Vagina (tissue), 2 donors: ENCODE measurements at regions not wholly inside any gene's neighbourhood (a gene's known extent, or its start where the extent isn't known, plus 50 kb on each side); places are given as distances from the start of the nearest gene placed in this dataset.

Experiments
- DNase-seq, 2 donors: peaks; one replicate each; pipeline ENCODE4 v3.0.0-alpha.2; 2017; ENCODE audit errors: extremely low spot score in 2 of 2
- H3K27ac ChIP-seq: fragments of 200-600 bp; sonication (generic); one replicate; pipeline ENCODE4 v1.5.1; 2019
- H3K27me3 ChIP-seq: fragments of 200-600 bp; sonication (generic); one replicate; pipeline ENCODE4 v1.5.1; 2019
- H3K36me3 ChIP-seq, 2 donors: fragments of 200-600 bp; sonication (generic); one replicate each; pipeline ENCODE4 v1.5.1; 2017 to 2019
- H3K4me1 ChIP-seq: fragments of 200-600 bp; sonication (generic); one replicate; pipeline ENCODE4 v1.5.1; 2019
- H3K4me3 ChIP-seq, 2 donors: fragments of 200-600 bp; sonication (generic); 1 replicate in 1 of 2; 2 replicates in 1 of 2; pipeline ENCODE4 v1.5.1; 2016 to 2019
- H3K9me3 ChIP-seq: fragments of 200-600 bp; sonication (generic); one replicate; pipeline ENCODE4 v1.5.1; 2019
- POLR2A ChIP-seq, 2 donors: fragments of 450-650 bp; IDR thresholded peaks; one replicate each; pipeline ENCODE4 v1.6.1; 2017; ENCODE audit warnings: antibody characterized with exemption in 2 of 2, mild to moderate bottlenecking in 2 of 2, moderate library complexity in 2 of 2
- POLR2AphosphoS5 ChIP-seq, 2 donors: sonication (generic); formaldehyde crosslinking; IDR thresholded peaks; one replicate each; pipeline ENCODE4 v1.9.0; 2017; ENCODE audit warnings: antibody characterized with exemption in 2 of 2, mild to moderate bottlenecking in 2 of 2, low read depth in 1 of 2; ENCODE audit not compliant: insufficient read depth in 1 of 2
- intact Hi-C: fragments of 100-400 bp; cut with DNase I; formaldehyde crosslinking; loops from one replicate; pipeline ENCODE4 v1.15.1; 2023
- TF ChIP-seq, protein P1 (sequence below), 3 experiments: fragments of 450-650 bp in 2 of 3; fragments of 200-600 bp in 1 of 3; sonication (generic) in 1 of 3; IDR thresholded peaks; one replicate each; pipeline ENCODE4 v1.5.1; 2017 to 2019; ENCODE audit warnings: antibody characterized with exemption in 3 of 3, mild to moderate bottlenecking in 2 of 3, moderate library complexity in 2 of 3

DNA sequence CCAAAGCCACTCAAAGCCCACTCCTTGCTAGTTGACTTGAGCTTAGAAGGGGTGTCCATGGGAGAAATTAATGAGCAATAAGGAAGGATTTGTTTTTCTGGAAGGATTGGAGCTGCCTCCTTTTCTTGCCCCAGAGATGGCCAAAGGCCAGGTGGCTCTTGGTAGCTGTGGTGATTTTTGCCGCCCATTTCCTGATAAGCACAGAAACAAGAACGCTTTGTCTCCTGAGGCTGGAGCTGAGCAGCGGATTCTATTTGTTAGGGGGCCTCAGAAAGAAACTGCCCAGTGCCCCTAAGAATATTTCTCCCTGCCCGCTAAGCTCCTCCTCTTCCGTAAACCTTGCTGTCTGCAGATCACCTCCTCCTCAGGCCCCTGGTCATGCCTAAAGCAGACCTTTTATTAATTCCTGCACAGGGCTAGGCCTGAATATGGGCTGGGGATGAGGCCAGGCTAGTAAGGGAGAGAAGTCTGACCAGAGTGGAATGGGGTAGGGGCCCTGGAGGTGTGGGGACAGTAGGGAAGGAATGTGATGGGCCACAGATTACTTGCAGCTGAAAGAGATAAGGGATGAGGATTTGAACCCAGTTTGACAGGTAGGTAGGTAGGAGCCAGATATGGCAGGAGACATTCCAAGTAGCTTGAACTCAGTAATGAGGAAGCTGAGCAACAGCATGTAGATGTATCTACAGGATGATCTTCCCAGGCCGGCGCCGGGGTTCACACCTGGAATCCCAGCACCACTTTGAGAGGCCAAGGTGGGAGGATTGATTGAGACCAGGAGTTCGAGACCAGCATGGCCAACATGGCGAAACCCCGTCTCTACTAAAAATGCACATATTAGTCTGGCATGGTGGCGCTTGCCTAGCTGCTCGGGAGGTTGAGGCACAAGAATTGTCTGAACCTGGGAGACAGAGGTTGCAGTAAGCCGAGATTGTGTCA, 71.2 kb upstream of the NAA20 start:
- Histone ChIP-seq H3K4me1 (peaks cover 40% of the 10 kb centered on the region), H3K27me3 (no peaks in the 10 kb centered on the region), H3K27ac (no peak overlapping the region), H3K4me3 (no peak overlapping the region), H3K36me3 (peaks cover 0 to 6% of the 10 kb centered on the region in 2 donors), H3K9me3 (no peaks in the 10 kb centered on the region)
- no peak for DNase-seq
- intact Hi-C loops = no loop called here
- TF ChIP-seq POLR2AphosphoS5 (IDR thresholded peaks at IDR 0.05; ENCODE audit: insufficient read depth in 1 of 2, low read depth in 1 of 2) = no peak
- TF ChIP-seq, protein P1, sequence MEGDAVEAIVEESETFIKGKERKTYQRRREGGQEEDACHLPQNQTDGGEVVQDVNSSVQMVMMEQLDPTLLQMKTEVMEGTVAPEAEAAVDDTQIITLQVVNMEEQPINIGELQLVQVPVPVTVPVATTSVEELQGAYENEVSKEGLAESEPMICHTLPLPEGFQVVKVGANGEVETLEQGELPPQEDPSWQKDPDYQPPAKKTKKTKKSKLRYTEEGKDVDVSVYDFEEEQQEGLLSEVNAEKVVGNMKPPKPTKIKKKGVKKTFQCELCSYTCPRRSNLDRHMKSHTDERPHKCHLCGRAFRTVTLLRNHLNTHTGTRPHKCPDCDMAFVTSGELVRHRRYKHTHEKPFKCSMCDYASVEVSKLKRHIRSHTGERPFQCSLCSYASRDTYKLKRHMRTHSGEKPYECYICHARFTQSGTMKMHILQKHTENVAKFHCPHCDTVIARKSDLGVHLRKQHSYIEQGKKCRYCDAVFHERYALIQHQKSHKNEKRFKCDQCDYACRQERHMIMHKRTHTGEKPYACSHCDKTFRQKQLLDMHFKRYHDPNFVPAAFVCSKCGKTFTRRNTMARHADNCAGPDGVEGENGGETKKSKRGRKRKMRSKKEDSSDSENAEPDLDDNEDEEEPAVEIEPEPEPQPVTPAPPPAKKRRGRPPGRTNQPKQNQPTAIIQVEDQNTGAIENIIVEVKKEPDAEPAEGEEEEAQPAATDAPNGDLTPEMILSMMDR (IDR thresholded peaks at IDR 0.05) = no peak
- TF ChIP-seq POLR2A (IDR thresholded peaks at IDR 0.05) = no peak

DNA sequence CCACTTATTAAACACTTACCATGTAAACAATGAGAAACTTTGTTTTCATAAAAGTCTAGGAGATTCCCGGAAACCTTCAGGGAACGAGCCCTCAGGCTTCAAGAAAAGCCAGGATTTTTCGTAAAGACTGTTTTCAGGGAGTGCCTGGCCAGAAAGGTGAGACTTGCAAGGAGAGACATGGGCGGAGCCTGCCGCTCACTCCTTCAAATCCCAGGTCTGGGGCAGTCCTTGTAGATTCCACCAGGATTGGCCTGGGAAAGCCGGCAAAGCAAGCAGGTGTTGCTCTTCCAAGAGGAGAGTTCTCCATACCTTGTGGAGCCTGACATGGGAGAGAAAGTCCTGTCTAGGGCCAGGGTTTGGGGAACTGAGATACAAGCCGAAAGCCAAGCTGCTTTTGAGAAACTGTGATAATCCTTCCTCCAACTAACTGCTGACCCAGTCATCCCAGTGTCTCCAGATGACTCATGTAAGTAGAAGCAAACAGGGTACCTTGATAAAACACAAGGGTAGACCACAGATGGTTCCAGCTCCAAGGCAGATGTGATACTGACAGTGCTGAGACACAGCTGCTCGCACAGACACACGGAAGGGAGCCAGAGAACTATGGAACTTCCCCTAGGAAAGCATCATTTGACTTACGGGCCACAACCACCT, 69.4 kb upstream of the NAA20 start:
- peaks cover 0 to 5% of the 10 kb centered on the region in 2 donors for H3K36me3 ChIP-seq
- H3K4me3 ChIP-seq = no peak overlapping the region
- no peaks in the 10 kb centered on the region for H3K9me3 ChIP-seq
- no peak overlapping the region for H3K27ac ChIP-seq
- DNase-seq = no peak
- peaks cover 38% of the 10 kb centered on the region for H3K4me1 ChIP-seq
- TF ChIP-seq POLR2AphosphoS5 (IDR thresholded peaks at IDR 0.05; ENCODE audit: insufficient read depth in 1 of 2, low read depth in 1 of 2) (no peak), POLR2A (IDR thresholded peaks at IDR 0.05) (no peak)
- TF ChIP-seq, protein P1 (IDR thresholded peaks at IDR 0.05) = no peak
- H3K27me3 ChIP-seq = no peaks in the 10 kb centered on the region
- intact Hi-C loops = no loop called here

DNA sequence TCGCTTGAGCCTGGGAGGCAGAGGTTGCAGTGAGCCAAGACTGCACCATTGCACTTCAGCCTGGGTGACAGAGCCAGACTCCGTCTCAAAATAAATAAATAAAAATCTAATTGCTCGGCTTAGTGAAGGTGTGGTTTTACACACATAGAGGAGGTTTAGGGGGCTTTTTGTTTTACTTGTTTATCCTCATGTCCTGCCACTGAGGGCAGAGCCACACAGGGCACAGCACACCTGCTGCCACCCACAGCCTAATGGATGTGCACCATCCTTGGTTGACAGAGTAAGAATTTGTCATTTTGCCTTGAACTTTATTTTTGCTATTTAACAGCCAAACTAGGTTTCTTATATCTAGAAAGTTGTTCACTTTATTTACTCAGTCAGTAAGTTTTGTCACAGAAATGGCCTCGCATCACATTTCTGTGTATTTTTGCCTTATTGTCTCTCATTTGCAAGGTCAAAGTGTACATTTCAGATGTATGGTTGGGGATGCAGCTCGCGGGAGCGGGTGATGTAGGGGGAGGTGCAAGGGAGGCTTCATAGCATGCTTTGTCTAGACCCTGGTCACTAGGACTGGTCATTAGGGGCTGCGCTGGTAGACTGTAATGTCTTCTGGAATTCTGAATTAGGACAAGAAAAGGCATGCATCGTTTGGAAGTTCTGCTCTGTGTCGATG, 67.8 kb upstream of the NAA20 start:
- no peaks in the 10 kb centered on the region for H3K9me3 ChIP-seq
- no peak overlapping the region for H3K4me3 ChIP-seq
- peaks cover 23% of the 10 kb centered on the region for H3K4me1 ChIP-seq
- intact Hi-C loops = no loop called here
- TF ChIP-seq, protein P1 (IDR thresholded peaks at IDR 0.05) = no peak
- TF ChIP-seq POLR2A (IDR thresholded peaks at IDR 0.05) (no peak), POLR2AphosphoS5 (IDR thresholded peaks at IDR 0.05; ENCODE audit: insufficient read depth in 1 of 2, low read depth in 1 of 2) (no peak)
- no peaks in the 10 kb centered on the region for H3K27me3 ChIP-seq
- DNase-seq = no peak
- H3K36me3 ChIP-seq = peaks cover 0 to 7% of the 10 kb centered on the region in 2 donors
- H3K27ac ChIP-seq = no peak overlapping the region

DNA sequence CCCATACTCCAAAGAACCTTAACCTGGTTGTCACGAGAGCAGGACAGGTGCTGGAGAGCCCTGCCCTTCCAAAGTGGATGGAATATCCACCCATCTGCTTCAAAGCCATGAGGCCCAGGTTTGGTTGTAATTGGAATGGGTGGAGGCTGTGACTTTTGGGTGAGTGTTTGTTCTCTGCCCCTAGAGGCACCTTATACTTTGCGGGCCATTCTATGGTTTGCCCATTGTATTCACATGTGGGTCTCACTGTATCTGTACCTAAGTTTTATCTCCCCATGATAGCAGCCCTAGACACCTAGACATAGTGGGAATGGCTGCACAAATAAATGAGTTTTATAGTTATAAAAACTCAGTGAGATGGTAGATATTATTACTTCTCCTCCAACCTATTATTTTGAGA, 67.1 kb upstream of the NAA20 start:
- Histone ChIP-seq H3K27ac (no peak overlapping the region), H3K36me3 (peaks cover 0 to 9% of the 10 kb centered on the region in 2 donors), H3K9me3 (no peaks in the 10 kb centered on the region), H3K4me3 (no peak overlapping the region), H3K4me1 (peaks cover 16% of the 10 kb centered on the region), H3K27me3 (no peaks in the 10 kb centered on the region)
- TF ChIP-seq, protein P1 (IDR thresholded peaks at IDR 0.05) = no peak
- TF ChIP-seq POLR2A (IDR thresholded peaks at IDR 0.05) (no peak), POLR2AphosphoS5 (IDR thresholded peaks at IDR 0.05; ENCODE audit: insufficient read depth in 1 of 2, low read depth in 1 of 2) (no peak)
- no peak for DNase-seq
- intact Hi-C loops = no loop called here
